ENCODE measurements at regions not wholly inside any gene's neighbourhood (a gene's known extent, or its start where the extent isn't known, plus 50 kb on each side); places are given as distances from the start of the nearest gene placed in this dataset.
"Not testable (repeated sequence)": the region's sequence is repeated elsewhere in the genome, so short reads cannot be mapped to it uniquely, and the experiment has no call there.

DNA sequence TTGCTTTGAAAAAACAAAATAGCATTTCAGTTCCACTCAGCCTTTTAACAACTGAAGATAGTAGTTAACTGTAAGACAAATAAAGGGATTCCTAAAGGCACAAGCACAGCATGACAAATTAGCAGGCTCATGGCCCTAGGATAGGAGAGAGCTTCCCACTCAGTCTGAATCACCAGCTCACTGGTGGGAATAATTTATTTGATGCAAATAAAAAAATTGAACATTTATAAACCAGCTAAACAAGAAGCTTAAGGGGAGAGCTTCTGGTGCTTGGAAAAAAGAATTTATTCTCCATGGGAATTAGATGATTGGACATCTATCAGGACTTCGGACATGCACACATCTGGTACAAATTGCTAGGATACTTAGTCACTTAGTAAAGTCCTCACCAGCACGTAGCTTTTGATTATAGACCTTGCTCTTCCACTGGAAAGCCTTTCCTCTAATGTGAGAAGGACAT lies 294.1 kb upstream of the TNC start:
- no peak for FAIRE-seq

DNA sequence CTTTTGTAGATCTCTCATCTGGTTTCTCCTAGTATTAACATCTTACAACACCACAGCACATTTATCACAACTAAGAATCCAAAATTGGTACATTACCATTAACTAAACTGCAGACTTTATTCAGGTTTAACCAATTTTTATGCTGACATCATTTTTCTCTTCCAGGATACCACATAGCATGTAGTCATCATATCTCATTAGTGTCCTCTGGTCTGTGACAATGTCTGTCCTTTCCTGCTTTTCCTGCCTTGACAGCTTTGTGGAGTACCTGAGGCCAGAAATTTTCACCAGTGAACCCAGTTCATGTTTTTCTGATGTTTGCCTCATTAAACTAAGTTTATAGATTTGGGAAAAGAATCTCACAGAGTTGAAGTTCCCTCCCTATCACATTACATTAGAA lies 294.7 kb upstream of the TNC start:
- FAIRE-seq, result no peak

DNA sequence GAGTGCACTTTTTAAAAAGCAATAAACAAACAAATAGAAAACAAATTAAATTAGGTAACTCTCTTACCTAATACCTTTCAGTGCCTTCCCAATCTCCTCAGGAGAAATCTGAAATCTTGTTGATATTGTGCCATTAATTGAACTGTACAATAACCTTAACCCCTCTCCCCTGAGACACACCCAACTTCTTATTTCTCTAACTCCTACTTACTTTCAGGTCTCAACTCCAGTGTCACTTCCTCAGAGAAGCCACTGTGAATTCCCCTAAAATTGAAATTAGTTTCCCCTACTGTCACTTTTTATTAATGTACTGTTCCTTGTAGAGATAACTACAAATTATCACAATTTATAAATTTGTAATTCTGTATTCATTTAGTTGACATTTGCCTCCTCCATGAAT lies 295.3 kb upstream of the TNC start:
- FAIRE-seq, result no peak

DNA sequence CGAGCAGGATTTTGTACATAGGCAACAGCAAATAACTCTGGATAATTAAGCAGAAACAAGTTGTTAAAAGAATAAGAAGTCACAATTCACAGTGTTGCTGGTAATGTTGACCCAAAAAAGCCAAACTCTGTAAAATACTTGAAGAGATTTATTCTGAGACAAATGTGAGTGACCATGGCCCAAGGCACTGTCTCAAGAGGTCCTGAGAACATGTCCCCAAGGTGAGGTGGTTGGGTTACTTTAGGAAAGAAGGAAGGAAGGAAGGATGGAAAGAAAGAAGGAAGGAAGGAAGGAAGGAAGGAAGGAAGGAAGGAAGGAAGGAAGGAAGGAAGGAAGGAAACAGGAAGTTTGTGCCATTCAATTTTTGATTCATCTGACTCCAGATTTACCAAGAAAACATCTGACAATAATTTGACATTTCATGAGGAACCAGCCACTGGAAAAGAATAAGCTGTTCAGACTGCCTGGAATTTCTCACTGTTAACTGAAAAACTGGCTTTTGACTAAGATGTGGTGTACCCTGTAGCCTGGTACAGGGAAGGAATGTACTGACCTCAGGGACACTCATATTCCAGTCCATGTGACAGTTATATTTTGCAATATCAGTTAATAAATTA lies 295.9 kb upstream of the TNC start:
- no peak for FAIRE-seq

DNA sequence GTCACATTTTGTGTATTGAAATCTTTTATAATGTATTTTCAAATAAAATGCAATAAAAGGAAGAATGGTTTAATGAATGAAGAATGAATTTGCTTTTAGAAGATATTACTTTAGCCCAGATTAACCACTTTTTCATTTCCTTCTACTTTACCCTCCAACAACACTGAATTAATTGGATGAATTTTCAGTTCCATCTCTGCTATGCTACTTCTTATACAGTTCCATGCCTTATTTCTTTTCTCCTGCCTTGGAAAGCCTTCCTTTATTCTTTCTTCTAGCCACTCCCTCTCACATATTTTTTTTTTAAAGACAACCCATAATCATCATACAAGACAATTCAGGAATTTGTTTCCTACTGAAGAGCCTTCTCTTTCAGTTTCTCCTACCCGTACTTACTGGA lies 296.6 kb upstream of the TNC start:
- FAIRE-seq, result no peak

DNA sequence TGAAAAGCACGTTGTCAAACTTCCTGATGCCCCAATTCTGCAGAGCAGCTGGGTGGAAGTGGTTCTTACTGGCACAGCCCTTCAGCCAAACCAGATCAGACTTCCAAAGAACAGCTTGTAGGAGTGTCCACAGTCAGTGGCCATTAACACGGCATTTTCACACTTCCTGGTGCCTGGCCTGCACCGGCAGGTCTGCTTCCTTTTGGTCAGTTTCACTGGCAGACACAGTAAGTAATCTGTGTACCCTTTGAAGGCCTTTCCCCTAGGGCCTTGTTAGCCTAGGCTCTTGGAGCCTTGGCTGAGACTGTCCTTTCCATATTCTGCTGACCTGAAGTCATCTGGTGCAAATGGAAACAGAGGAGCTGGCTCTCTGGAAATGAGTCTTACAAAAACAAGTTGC lies 297.5 kb upstream of the TNC start:
- no peak for FAIRE-seq

DNA sequence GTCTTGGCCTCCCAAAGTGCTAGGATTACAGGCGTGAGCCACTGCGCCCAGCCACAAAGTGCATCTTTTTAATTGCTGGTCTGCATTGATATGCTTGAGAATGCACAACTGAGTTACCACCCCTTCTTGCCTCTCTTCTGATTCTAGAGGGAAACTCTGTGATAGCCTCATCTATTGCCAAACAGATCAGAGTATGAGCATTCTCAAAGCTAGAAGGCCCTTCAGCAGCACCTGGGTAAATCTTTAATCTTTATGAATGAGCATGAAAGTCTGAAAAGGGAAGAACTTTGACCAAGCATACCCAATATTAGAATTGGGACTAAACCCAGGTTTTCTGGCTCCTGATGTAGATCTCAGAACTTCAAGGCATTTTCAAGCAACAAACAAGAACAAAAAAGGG lies 298.3 kb upstream of the TNC start:
- no peak for FAIRE-seq

DNA sequence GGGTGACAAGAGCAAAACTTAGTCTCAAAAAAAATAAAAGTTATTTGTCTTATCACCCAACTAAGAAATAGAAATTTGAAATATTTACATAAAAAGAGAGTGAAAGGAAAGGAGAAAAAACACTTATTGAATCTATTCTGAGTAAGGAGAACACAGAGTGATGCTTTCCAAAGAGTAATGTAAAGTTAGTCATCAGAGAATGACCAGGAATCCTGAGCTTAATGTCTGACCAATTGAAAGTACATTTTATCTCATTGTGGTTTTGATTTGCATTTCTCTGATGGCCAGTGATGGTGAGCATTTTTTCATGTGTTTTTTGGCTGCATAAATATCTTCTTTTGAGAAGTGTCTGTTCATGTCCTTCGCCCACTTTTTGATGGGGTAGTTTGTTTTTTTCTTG lies 300.2 kb upstream of the TNC start:
- not testable (repeated sequence) for FAIRE-seq

DNA sequence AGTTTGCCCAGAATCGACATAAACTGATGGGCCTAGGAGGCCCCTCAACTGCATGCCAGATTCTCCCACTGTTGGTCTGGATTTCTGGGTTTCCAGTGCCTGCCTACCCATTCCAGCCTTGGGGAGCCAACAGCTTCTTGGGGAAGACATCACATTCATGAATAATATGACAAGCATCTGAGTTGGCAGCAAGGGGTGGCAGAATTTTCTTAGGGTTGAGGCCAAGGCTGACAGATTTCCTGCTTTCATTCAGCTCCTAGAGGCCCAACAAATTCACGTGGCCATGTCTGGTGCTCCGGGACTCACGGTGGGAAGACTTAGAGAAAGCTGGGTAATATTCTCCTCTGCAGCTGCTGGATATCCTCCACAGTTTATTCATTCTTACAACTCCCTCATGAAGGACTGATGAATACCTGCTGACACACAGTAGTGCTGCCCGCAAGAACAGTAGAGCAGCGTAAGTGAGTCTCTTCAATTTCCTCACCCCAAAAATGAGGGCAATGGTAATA lies 305.0 kb upstream of the TNC start:
- FAIRE-seq, result no peak

DNA sequence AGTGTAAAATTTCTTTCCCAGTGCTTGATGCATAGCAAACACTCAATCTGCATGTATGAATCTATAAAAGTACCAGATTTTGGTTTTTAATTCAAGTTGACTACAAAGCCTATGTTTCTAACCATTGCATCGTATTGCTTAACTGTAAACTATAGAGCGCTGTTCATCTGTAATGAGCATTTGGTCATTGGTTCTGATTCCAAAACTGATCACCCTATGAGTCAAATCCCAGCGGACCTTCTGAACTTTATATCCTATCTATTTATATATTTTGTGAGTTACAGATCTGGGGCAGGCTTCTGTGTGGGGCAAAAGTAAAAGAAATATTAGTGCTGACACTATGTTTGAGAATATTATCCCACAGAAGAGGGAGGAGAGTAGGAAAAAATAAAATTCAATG lies 305.7 kb upstream of the TNC start:
- FAIRE-seq, result no peak

DNA sequence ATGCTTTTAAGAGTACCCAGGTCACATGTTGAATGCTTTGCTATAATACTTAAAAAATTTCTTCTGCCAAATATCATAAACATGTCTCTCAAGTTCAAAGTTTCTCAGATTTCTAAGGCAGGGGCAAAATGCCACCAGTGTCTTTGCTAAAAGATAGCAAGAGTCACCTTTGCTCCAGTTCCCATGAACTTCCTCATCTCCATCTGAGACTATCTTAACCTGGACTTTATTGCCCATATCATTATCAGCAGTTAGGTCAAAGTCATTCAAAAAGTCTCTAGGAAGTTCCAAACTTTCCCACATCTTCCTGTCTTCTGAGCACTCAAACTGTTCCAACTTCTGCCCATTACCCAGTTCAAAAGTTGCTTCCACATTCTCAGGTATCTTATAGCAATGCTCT lies 307.6 kb upstream of the TNC start:
- no peak for FAIRE-seq

DNA sequence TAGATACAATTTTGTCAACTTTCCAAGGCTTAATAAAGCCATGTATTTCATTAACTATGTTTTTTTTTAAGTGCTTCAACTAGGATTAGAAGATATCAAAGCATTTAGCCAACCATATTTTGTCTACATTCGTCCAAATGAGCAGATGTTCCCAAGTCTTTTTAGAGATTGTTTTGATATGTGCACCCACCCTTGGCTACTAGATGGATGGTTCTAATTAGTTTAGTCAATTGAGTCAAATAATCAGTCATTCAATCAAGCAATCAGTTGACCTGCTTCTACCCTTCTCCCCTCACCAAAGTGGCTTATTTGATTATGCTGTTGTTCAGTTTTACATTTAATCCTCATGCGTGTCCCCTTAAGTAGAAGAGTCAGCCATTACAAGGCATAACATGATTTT lies 319.5 kb upstream of the TNC start:
- no peak for FAIRE-seq

DNA sequence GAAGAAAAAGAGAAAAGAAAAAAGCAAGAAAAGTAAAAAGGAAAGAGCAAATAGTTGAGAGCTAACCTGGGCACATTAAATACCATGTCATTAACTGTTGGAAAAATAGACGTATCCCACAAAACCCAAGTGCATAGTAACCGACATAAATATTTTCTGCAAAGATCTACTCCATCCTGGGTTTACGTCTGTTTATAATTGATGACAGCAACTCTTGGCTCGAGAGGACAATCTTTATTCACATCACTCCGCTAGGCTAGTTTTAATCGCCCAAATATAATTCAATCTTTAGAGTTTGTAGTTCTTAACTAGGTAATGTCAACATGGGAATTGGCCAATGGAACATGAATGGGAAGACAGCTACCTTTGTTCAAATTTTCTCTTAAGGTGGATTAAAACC lies 321.7 kb upstream of the TNC start:
- FAIRE-seq, result no peak

DNA sequence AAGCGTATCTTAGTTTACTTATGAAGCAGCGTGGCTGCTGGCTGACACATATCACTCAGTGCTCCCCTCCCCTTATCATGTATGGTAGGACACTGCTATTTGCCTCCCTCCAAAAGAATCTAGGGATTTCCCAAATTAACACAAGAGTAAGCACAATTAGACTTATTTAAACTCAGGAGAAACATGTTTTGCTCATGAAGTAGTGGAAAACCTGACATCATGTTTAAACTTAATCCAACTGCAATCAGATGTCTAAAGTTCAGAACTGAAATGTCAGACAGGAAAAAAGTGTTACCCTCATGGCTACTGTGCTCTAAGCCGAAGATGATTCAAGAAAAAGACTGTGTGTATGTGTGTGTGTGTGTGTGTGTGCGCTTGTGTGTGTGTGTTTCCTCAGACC lies 324.1 kb upstream of the TNC start:
- no peak for FAIRE-seq

DNA sequence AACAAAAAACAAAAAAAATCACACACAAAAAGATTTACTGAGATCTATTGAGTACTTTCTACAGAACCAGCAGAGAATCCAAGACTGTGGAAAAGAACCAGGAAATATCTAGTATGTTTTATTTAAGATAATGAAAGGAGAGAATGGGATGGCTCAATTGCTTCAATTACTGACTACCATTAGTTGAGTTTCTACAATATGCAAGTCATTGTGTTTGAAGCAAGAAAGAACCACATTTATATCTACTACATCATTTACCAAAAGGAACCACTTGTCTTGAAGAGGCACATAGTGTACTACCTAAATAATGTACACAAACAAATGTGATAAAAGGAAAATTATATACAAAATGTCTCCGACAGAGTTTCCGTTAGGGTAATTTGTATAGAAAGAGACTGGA lies 325.9 kb upstream of the TNC start:
- FAIRE-seq, result no peak

DNA sequence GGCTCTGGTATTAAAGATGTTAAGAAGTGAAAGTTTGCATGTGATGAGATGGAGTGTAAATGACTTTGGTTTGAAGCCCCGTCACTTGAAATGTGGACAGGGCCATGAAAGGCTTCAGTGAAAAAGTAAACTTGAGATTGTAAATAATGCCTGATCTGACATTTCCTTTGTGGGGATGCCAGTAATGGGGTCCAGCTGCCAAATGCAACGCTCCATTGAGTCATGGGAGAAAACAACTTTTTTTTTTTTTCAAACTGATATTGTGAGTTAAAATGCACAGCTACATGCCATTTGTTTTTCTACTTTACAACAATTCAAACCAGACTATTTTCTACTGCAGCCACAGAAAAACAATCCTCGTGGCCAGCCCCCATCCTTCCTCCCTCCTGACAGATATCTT lies 327.0 kb upstream of the TNC start:
- FAIRE-seq, result no peak

DNA sequence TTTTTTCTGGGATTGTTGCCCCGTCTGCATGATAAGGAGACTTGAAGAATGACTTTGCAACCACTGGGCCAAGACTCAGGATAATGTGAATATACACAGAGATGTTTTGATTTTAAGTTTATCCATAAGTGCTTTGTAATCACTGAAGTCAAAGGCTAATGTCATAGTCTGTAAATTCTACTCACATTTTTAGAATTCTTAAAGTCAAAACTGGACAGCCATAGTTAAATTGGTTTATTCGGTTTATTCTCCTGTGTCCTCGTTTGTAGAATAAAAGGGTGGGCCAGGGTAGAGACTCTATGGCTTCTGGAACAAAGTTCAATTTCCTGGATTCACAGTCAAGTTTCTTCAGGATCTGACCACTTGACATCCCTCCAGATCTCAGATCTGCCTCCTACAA lies 327.7 kb upstream of the TNC start:
- FAIRE-seq, result no peak

DNA sequence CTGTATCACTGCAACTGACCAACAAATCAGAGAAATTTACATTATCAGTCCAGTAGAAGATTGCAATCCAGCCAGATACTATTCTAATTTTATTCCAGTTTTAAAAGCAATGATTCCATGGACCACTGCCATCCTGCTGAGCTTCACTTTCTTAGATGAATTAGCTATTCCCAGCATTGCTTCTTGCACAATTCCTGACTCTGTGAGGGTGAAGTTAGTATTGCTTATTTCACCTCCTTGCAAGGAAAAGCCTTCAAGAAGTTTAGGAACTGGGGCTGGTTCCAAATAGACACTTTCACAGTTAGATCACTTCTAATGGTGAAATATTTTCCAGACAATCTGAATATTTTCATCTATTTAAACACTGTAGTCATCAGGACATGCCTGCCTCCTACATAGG lies 338.6 kb upstream of the TNC start:
- no peak for FAIRE-seq

DNA sequence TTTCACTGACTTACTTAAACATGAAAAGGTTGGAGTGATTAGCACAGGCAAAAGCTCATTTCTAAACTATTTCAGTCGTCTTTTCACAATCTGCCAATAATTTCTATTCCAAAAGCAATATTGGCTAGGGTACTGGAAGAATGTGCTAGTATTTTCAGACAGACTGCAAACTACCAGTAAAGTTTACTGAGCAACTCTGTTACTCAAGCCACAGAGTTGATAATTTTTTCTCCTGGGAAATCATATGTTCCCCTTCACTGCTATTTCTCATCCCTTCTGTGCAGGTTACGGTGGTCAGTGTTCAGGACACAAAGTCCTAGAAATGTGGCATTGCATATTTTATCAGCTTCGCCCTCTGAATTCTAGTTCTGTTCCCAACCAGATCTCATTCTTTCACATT lies 343.3 kb upstream of the TNC start:
- no peak for FAIRE-seq

DNA sequence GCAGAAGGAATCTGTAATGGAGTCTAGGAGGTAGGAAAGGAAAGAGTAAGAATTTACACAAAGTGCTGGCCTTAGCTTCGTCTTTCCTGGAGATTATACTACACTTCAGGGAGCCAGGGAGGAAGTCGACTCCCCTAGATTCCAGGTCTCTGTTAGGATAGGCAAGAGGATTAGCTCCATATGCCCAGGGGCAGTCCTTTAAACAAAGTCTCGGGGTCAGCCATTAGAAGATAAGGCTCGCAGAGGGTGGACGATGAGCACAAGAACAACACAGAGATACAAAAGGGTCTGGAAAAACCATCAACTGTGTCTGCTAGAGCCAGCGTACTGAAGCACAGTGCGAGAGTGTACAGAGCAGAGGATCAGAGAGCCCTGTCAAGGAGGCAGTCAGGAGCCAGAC lies 344.7 kb upstream of the TNC start:
- FAIRE-seq, result no peak

DNA sequence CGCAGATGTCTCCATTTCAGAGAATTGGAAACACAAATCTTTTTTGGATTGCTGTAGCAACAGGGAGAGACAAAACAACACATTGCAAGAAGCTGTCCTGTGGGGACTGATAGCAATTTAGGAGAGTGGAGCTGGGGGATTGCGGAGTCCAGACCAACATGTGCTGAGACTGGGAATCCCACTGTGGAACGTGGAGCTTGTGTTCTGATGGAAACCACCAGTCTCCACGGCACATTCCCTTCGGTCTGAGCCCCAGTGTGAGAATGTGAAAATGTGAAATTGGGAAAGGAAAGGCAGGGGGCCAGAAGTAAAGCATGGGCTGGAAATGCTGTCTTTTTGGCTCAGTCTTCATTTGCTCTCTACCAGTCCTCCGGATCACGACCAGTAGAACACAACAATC lies 348.8 kb upstream of the TNC start:
- no peak for FAIRE-seq

DNA sequence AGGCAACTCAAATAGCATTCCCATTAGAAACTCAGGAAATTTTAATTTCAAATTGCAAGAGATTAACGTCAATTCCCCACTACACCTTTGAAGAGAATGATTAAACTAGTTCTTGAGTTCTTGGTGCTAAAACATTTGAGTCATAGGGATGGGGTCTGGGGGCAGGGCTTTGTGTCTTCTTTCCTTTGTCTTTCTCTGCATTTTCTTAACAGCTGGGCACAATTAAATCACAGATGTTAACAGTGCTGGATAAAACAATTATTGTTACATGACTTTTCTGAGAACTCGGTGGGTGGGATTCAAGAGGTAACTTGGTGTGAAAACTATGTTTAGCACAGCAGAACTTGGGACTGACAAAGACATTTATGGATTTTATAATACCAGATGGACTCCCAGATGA lies 351.9 kb upstream of the TNC start:
- FAIRE-seq, result no peak

DNA sequence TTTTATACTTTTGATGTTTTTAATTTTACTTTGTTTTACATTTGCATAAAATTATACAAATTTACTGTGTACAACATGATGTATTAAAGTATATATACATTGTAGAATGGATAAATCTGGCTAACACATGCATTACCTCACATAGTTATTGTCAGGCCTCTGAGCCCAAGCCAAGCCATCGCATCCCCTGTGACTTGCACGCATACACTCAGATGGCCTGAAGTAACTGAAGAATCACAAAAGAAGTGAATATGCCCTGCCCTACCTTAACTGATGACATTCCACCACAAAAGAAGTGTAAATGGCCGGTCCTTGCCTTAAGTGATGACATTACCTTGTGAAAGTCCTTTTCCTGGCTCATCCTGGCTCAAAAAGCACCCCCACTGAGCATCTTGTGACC lies 355.1 kb upstream of the TNC start:
- FAIRE-seq, result not testable (repeated sequence)

DNA sequence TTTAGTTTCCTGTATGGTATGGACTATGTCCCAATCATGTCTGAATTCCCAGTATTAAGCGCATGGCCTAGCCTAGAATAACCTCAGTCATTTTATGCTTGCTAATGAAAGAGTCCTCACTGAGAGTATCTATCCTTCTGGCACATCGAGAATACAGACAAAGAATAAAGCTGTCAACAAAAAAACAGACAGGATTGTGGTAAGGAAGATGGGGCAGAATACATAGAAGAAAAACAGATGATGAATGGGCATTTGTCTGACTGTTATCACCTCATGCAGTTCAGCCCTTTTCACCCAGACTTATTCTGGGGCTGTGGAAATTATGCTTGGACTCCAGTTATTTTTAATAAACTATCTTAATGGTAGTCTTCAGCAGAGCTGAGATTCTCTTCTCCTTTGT lies 363.8 kb upstream of the TNC start:
- no peak for FAIRE-seq

DNA sequence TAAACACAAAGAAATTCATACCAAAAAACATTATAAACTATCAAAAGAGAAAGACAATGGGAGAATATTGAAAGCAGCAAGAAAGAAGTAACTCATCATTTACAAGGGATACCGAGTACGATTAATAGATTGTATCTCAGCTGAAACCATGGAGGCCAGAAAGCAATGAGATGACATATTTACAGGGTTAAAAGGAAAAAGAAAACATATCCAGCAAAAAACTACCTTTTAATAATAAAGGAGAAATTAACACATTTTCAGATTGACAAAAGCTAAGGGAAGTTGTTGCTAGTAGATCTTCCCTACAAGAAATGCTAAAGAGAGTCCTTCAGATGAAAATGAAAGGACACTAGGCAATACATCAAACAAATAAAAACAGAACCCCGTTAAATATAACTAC lies 364.8 kb upstream of the TNC start:
- FAIRE-seq, result no peak

DNA sequence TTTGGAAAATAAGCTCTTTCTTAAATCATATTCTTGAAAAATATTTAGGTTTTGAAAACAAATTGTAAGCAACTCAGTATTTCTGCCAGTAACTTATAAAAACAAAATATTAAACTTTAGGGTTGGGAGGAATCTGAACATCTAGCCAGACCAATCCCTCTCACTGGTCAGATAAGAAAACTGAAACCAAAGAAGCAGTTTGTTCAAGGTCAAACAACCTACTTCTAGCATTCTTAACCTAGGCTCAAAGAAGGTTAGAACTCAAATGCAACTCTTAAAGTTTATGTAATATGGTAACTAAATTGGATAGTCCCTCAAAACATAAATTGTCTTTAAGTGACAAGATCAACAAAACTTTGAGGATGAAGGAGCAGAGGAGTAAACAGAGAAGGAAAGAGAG lies 374.9 kb upstream of the TNC start:
- FAIRE-seq, result no peak

Data from islet of Langerhans (tissue), 1 donor.